Loucy (cell line): ENCODE measurements at regions not wholly inside any gene's neighbourhood (a gene's known extent, or its start where the extent isn't known, plus 50 kb on each side); places are given as distances from the start of the nearest gene placed in this dataset.

Experiments used
- H2AFZ ChIP-seq: fragments of 200-600 bp; sonication (generic); 2 replicates; pipeline ENCODE4 v1.6.0; 2016; ENCODE audit warnings: antibody characterized with exemption, mild to moderate bottlenecking, low read length, moderate library complexity
- H3F3A ChIP-seq: fragments of 200-600 bp; 2 replicates; pipeline ENCODE4 v1.6.0; 2016; ENCODE audit warnings: antibody characterized with exemption, low read depth, mild to moderate bottlenecking
- H3K27me3 ChIP-seq: fragments of 200-600 bp; sonication (generic); 2 replicates; pipeline ENCODE4 v1.6.1; 2014; ENCODE audit warnings: low read length, mild to moderate bottlenecking; ENCODE audit not compliant: insufficient read depth, poor library complexity, severe bottlenecking
- H3K36me3 ChIP-seq: fragments of 200-600 bp; sonication (generic); 2 replicates; pipeline ENCODE4 v1.6.1; 2016; ENCODE audit warnings: low read length; ENCODE audit not compliant: insufficient read depth
- H3K4me1 ChIP-seq: fragments of 200-600 bp; sonication (generic); 2 replicates; pipeline ENCODE4 v1.5.1; 2014; ENCODE audit warnings: low read length, mild to moderate bottlenecking; ENCODE audit not compliant: insufficient read depth, poor library complexity, severe bottlenecking
- H3K4me2 ChIP-seq: fragments of 200-600 bp; sonication (generic); 2 replicates; pipeline ENCODE4 v1.6.0; 2014; ENCODE audit warnings: antibody characterized with exemption, low read length, low read depth, mild to moderate bottlenecking; ENCODE audit not compliant: poor library complexity, severe bottlenecking
- H3K4me3 ChIP-seq: fragments of 200-600 bp; sonication (generic); 2 replicates; pipeline ENCODE4 v1.5.1; 2014; ENCODE audit warnings: low read length, mild to moderate bottlenecking, mixed read lengths; ENCODE audit not compliant: poor library complexity, severe bottlenecking
- H3K79me2 ChIP-seq: fragments of 200-600 bp; sonication (generic); 2 replicates; pipeline ENCODE4 v1.6.1; 2014; ENCODE audit warnings: low read length; ENCODE audit not compliant: insufficient read depth
- H3K9ac ChIP-seq: fragments of 200-600 bp; sonication (generic); 2 replicates; pipeline ENCODE4 v1.6.0; 2014; ENCODE audit warnings: mild to moderate bottlenecking, low read depth, low read length, moderate library complexity; ENCODE audit not compliant: poor library complexity, severe bottlenecking
- H3K9me2 ChIP-seq: fragments of 200-600 bp; sonication (generic); replicated peaks from 2 replicates; pipeline ENCODE4 v1.6.1; 2016; ENCODE audit warnings: low read depth, low read length, mixed read lengths
- H3K9me3 ChIP-seq: fragments of 200-600 bp; sonication (generic); 2 replicates; pipeline ENCODE4 v1.6.1; 2014; ENCODE audit warnings: mild to moderate bottlenecking, antibody characterized with exemption, low read length, low read depth; ENCODE audit not compliant: insufficient read depth
- H4K20me1 ChIP-seq: fragments of 200-600 bp; sonication (generic); 2 replicates; pipeline ENCODE4 v1.6.0; 2014; ENCODE audit warnings: antibody characterized with exemption, low read length, mild to moderate bottlenecking; ENCODE audit not compliant: insufficient read depth, poor library complexity, severe bottlenecking
- EZH2phosphoT487 ChIP-seq: fragments of 200-600 bp; IDR thresholded peaks from 2 replicates; pipeline ENCODE4 v1.6.1; 2018; ENCODE audit warnings: antibody characterized with exemption, mild to moderate bottlenecking, moderate library complexity, borderline replicate concordance
- TF ChIP-seq, protein P1 (sequence below): fragments of 200-600 bp; sonication (generic); conservative IDR thresholded peaks from 2 replicates; pipeline ENCODE4 v1.5.1; 2014; ENCODE audit warnings: mild to moderate bottlenecking, antibody characterized with exemption, low read length

- H3K9ac ChIP-seq: no peak overlapping the region
- TF ChIP-seq, protein P1, sequence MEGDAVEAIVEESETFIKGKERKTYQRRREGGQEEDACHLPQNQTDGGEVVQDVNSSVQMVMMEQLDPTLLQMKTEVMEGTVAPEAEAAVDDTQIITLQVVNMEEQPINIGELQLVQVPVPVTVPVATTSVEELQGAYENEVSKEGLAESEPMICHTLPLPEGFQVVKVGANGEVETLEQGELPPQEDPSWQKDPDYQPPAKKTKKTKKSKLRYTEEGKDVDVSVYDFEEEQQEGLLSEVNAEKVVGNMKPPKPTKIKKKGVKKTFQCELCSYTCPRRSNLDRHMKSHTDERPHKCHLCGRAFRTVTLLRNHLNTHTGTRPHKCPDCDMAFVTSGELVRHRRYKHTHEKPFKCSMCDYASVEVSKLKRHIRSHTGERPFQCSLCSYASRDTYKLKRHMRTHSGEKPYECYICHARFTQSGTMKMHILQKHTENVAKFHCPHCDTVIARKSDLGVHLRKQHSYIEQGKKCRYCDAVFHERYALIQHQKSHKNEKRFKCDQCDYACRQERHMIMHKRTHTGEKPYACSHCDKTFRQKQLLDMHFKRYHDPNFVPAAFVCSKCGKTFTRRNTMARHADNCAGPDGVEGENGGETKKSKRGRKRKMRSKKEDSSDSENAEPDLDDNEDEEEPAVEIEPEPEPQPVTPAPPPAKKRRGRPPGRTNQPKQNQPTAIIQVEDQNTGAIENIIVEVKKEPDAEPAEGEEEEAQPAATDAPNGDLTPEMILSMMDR: no peak
- TF ChIP-seq EZH2phosphoT487: no peak
- no peak overlapping the region for H2AFZ ChIP-seq
- H3K4me2 ChIP-seq: no peak overlapping the region
- H3K9me2 ChIP-seq: no peaks in the 10 kb centered on the region
- no peak overlapping the region for H3K4me3 ChIP-seq
- H3K9me3 ChIP-seq: no peaks in the 10 kb centered on the region
- H3K27me3 ChIP-seq: no peaks in the 10 kb centered on the region
- H3F3A ChIP-seq: no peaks in the 10 kb centered on the region
- no peaks in the 10 kb centered on the region for H3K36me3 ChIP-seq
- H3K79me2 ChIP-seq: no peaks in the 10 kb centered on the region
- H4K20me1 ChIP-seq: no peaks in the 10 kb centered on the region
- H3K4me1 ChIP-seq: no peaks in the 10 kb centered on the region
Measured at GRCh38 chr1:82614090-82614489, 813.4 kb downstream of the ADGRL2 start.

DNA sequence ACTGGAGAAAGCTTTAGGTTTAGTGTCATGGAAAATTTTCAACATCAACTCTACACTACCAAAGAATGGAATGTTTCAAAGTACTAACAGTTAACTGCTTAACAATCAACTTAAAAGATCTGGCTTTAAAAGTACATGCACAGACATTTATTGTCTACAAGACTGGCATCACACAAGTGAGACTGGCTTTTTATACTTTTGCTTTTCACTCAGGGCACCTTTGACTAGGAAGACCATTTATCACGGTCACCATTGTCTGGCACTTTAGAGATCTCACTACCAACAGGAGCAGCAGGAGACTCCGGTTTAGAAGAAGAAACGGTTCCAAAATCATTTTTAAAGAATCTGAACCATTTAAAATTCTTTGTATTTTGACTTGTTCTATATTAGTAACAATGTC is 812.3 kb downstream of the ADGRL2 start:
- TF ChIP-seq, protein P1: no peak
- Histone ChIP-seq H3K9me3 (no peaks in the 10 kb centered on the region), H3K27me3 (no peaks in the 10 kb centered on the region), H3F3A (no peaks in the 10 kb centered on the region), H4K20me1 (no peaks in the 10 kb centered on the region), H2AFZ (no peak overlapping the region), H3K4me3 (no peak overlapping the region), H3K4me1 (no peaks in the 10 kb centered on the region), H3K9ac (no peak overlapping the region), H3K79me2 (no peaks in the 10 kb centered on the region), H3K4me2 (no peak overlapping the region), H3K36me3 (no peaks in the 10 kb centered on the region), H3K9me2 (no peaks in the 10 kb centered on the region)

GRCh38 chr1:82606546-82606945 is 805.8 kb downstream of the ADGRL2 start:
- Histone ChIP-seq H3K9me3 (no peaks in the 10 kb centered on the region), H3K9ac (no peak overlapping the region)

More at GRCh38 chr1:82606546-82606945, 805.8 kb downstream of the ADGRL2 start:
- Histone ChIP-seq H3K79me2 (no peaks in the 10 kb centered on the region), H3K4me2 (no peak overlapping the region), H3K4me1 (no peaks in the 10 kb centered on the region), H3F3A (no peaks in the 10 kb centered on the region), H3K36me3 (no peaks in the 10 kb centered on the region), H3K27me3 (no peaks in the 10 kb centered on the region), H4K20me1 (no peaks in the 10 kb centered on the region), H3K4me3 (no peak overlapping the region), H3K9me2 (no peaks in the 10 kb centered on the region), H2AFZ (no peak overlapping the region)
- TF ChIP-seq, protein P1: no peak
- no peak for TF ChIP-seq EZH2phosphoT487
